Endothelial cell (in vitro differentiated cells): ENCODE measurements at regions not wholly inside any gene's neighbourhood (a gene's known extent, or its start where the extent isn't known, plus 50 kb on each side); places are given as distances from the start of the nearest gene placed in this dataset.

Experiments
- DNase-seq: peaks from one replicate; pipeline ENCODE4 v3.0.0; 2021; ENCODE audit warnings: low spot score
- H3K27ac Mint-ChIP-seq: one replicate; pipeline ENCODE4 v1.8.0; 2021; ENCODE audit warnings: mixed read lengths, inconsistent platforms; ENCODE audit not compliant: unreplicated experiment
- H3K27me3 Mint-ChIP-seq: one replicate; pipeline ENCODE4 v1.8.0; 2021; ENCODE audit warnings: mild to moderate bottlenecking, moderate library complexity, mixed read lengths, inconsistent platforms; ENCODE audit not compliant: unreplicated experiment
- H3K36me3 Mint-ChIP-seq: one replicate; pipeline ENCODE4 v1.8.0; 2021; ENCODE audit warnings: mild to moderate bottlenecking, low read depth, mixed read lengths, inconsistent platforms; ENCODE audit not compliant: unreplicated experiment
- H3K4me1 Mint-ChIP-seq: one replicate; pipeline ENCODE4 v1.8.0; 2021; ENCODE audit warnings: mild to moderate bottlenecking, mixed read lengths, inconsistent platforms; ENCODE audit not compliant: unreplicated experiment
- H3K4me3 Mint-ChIP-seq: one replicate; pipeline ENCODE4 v1.8.0; 2021; ENCODE audit warnings: mild to moderate bottlenecking, mixed read lengths, inconsistent platforms; ENCODE audit not compliant: unreplicated experiment
- H3K9me3 Mint-ChIP-seq: one replicate; pipeline ENCODE4 v1.8.0; 2021; ENCODE audit warnings: mixed read lengths, inconsistent platforms; ENCODE audit not compliant: unreplicated experiment
- TF ChIP-seq, protein P1 (sequence below): fragments of 200-600 bp; sonication (generic); IDR thresholded peaks from one replicate; pipeline ENCODE4 v1.5.0; 2021; ENCODE audit warnings: antibody characterized with exemption; ENCODE audit not compliant: unreplicated experiment

GRCh38 chr1:70892140-70892539 lies 155.5 kb downstream of the PTGER3 start:
- H3K9me3 Mint-ChIP-seq = no peaks in the 10 kb centered on the region
- H3K4me1 Mint-ChIP-seq = no peaks in the 10 kb centered on the region
- DNase-seq = no peak
- no peak overlapping the region for H3K4me3 Mint-ChIP-seq
- no peaks in the 10 kb centered on the region for H3K36me3 Mint-ChIP-seq
- TF ChIP-seq, protein P1, sequence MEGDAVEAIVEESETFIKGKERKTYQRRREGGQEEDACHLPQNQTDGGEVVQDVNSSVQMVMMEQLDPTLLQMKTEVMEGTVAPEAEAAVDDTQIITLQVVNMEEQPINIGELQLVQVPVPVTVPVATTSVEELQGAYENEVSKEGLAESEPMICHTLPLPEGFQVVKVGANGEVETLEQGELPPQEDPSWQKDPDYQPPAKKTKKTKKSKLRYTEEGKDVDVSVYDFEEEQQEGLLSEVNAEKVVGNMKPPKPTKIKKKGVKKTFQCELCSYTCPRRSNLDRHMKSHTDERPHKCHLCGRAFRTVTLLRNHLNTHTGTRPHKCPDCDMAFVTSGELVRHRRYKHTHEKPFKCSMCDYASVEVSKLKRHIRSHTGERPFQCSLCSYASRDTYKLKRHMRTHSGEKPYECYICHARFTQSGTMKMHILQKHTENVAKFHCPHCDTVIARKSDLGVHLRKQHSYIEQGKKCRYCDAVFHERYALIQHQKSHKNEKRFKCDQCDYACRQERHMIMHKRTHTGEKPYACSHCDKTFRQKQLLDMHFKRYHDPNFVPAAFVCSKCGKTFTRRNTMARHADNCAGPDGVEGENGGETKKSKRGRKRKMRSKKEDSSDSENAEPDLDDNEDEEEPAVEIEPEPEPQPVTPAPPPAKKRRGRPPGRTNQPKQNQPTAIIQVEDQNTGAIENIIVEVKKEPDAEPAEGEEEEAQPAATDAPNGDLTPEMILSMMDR = no peak
- no peaks in the 10 kb centered on the region for H3K27me3 Mint-ChIP-seq
- H3K27ac Mint-ChIP-seq = no peak overlapping the region

DNA sequence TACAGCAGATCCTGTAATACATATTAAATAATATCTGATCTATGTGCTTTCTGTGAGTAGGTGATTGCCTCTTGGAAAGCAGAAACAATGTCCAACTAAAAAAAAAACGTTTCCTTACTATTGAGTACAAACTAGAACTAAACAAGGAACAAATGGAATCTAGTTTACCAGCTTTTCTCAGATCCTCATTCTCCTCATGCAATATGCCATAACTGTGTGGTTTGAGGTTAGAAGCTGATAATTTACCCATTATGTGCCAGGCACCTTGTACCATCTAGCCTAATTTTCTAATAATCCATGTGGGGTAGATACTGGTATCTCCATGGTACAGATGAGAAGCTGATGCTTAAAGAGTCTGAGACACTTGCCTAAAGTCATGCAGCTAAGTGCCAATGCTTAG lies 154.7 kb downstream of the PTGER3 start:
- Mint-ChIP-seq H3K27me3 (no peaks in the 10 kb centered on the region), H3K9me3 (no peaks in the 10 kb centered on the region), H3K36me3 (no peaks in the 10 kb centered on the region), H3K27ac (no peak overlapping the region), H3K4me3 (no peak overlapping the region), H3K4me1 (no peaks in the 10 kb centered on the region)
- TF ChIP-seq, protein P1 = no peak
- no peak for DNase-seq

- no peaks in the 10 kb centered on the region for H3K4me1 Mint-ChIP-seq
- no peak overlapping the region for H3K27ac Mint-ChIP-seq
- H3K27me3 Mint-ChIP-seq = no peaks in the 10 kb centered on the region
- H3K36me3 Mint-ChIP-seq = no peaks in the 10 kb centered on the region
- no peak for DNase-seq
- TF ChIP-seq, protein P1 = no peak
- H3K4me3 Mint-ChIP-seq = no peak overlapping the region
- no peaks in the 10 kb centered on the region for H3K9me3 Mint-ChIP-seq
Observed at GRCh38 chr1:70893381-70893780, 154.2 kb downstream of the PTGER3 start.

- Mint-ChIP-seq H3K36me3 (no peaks in the 10 kb centered on the region), H3K9me3 (no peaks in the 10 kb centered on the region), H3K27ac (no peak overlapping the region), H3K27me3 (no peaks in the 10 kb centered on the region), H3K4me1 (peaks cover 7% of the 10 kb centered on the region), H3K4me3 (no peak overlapping the region)
- no peak for DNase-seq
- TF ChIP-seq, protein P1 = no peak
Observed at GRCh38 chr1:70895531-70895930, 152.1 kb downstream of the PTGER3 start.

DNA sequence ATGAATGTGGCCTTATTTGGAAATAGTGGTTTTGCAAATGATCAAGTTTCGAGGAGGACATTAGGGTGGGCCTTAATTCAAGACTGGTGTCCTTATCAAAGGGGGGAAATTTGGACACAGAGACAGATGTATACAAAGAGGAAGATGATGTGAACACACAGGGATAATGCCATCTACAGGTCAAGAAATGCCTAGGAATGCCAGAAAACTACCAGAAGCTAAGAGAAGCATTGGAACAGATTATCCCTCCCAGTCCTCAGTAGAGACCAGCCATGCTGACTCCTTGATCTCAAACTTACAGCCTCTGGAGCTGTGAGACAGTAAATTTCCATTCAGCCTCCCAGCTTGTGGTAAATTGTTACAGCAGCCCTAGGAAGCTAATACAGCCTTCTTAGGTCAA lies 151.4 kb downstream of the PTGER3 start:
- TF ChIP-seq, protein P1 = no peak
- Mint-ChIP-seq H3K36me3 (no peaks in the 10 kb centered on the region), H3K4me3 (no peak overlapping the region), H3K27ac (no peak overlapping the region), H3K4me1 (peaks cover 7% of the 10 kb centered on the region), H3K9me3 (no peaks in the 10 kb centered on the region), H3K27me3 (no peaks in the 10 kb centered on the region)
- DNase-seq = no peak
